Ovary (tissue), 7 donors: ENCODE measurements at regions not wholly inside any gene's neighbourhood (a gene's known extent, or its start where the extent isn't known, plus 50 kb on each side); places are given as distances from the start of the nearest gene placed in this dataset.

Source experiments
- DNase-seq, 5 donors: peaks; one replicate each; pipeline ENCODE4 v3.0.0-alpha.2; 2019 to 2020
- H3K27ac ChIP-seq, 2 donors: fragments of 200-600 bp; one replicate each; pipeline versions ENCODE4 v1.5.1 to v1.8.0; 2019 to 2022
- H3K27me3 ChIP-seq: fragments of 200-600 bp; one replicate; pipeline ENCODE4 v1.8.0; 2022
- H3K36me3 ChIP-seq: fragments of 200-600 bp; sonication (generic); one replicate; pipeline ENCODE4 v1.5.1; 2019
- H3K4me1 ChIP-seq: one replicate; pipeline ENCODE4 v1.8.1; 2013; ENCODE audit warnings: mild to moderate bottlenecking, moderate library complexity; ENCODE audit not compliant: insufficient read depth
- H3K4me3 ChIP-seq: fragments of 200-600 bp; sonication (generic); one replicate; pipeline ENCODE4 v1.5.1; 2017
- H3K9me3 ChIP-seq, 2 donors: fragments of 200-600 bp in 1 of 2; sonication (generic) in 1 of 2; one replicate each; pipeline versions ENCODE4 v1.5.1 to v1.8.1; 2013 to 2019; ENCODE audit warnings: mild to moderate bottlenecking in 1 of 2, moderate library complexity in 1 of 2
- CTCF ChIP-seq, 3 donors: fragments of 450-650 bp in 2 of 3; fragments of 200-600 bp in 1 of 3; IDR thresholded peaks; one replicate each; pipeline versions ENCODE4 v1.5.1 to v1.8.0; 2016 to 2022; ENCODE audit warnings: antibody characterized with exemption in 3 of 3, mild to moderate bottlenecking in 1 of 3
- EP300 ChIP-seq: sonication (generic); formaldehyde crosslinking; IDR thresholded peaks from one replicate; pipeline ENCODE4 v1.6.1; 2017; ENCODE audit warnings: antibody characterized with exemption
- POLR2A ChIP-seq: fragments of 450-650 bp; IDR thresholded peaks from one replicate; pipeline ENCODE4 v1.6.1; 2017; ENCODE audit warnings: antibody characterized with exemption, mild to moderate bottlenecking, moderate library complexity
- WGBS, 3 donors: extraction: QIAGEN DNeasy Blood & Tissue Kit in 1 of 3; methylation state at CpG; one replicate each; pipeline versions ENCODE4 v1.1.5 to v1.1.7; 2013 to 2017; 5-methylcytosine and 5-hydroxymethylcytosine counted together
- intact Hi-C, 4 donors: fragments of 100-400 bp; cut with DNase I; formaldehyde crosslinking; loops; one replicate each; pipeline versions ENCODE4 v1.11.0 to v1.15.1; 2022 to 2023
- donor health status: DM: no; HTN: no; CAD: no; lungs with moderate emphysema.
- donor health status: DM: no; HTN: no; CAD: no.
- donor health status: Bipolar disorder and iron deficiency.
- donor health status: DM: no; HTN: no; CAD: no.
- donor health status: DM: yes; HTN: yes; CAD: no.

GRCh38 chr5:40292006-40292405 is 387.7 kb upstream of the PTGER4 start:
- DNase-seq: no peak
- WGBS, 3 donors: 82 to 91% (median 84%) methylated on average over 3 of the region's 3 CpGs
- Histone ChIP-seq H3K4me1 (no peaks in the 10 kb centered on the region), H3K27me3 (no peaks in the 10 kb centered on the region), H3K36me3 (no peaks in the 10 kb centered on the region), H3K4me3 (no peak overlapping the region), H3K9me3 (no peaks in the 10 kb centered on the region), H3K27ac (no peak overlapping the region)
- intact Hi-C loops: no loop called here
- TF ChIP-seq POLR2A: no peak
- TF ChIP-seq CTCF (IDR thresholded peaks at IDR 0.05): no peak
- TF ChIP-seq EP300: no peak

GRCh38 chr5:40291338-40291737 is 388.4 kb upstream of the PTGER4 start:
- no peaks in the 10 kb centered on the region for H3K27me3 ChIP-seq
- H3K9me3 ChIP-seq: no peaks in the 10 kb centered on the region
- H3K27ac ChIP-seq: no peak overlapping the region
- H3K4me1 ChIP-seq: no peaks in the 10 kb centered on the region
- intact Hi-C loops: no loop called here
- H3K4me3 ChIP-seq: no peak overlapping the region
- 64 to 83% (median 73%) methylated on average over 2 of the region's 2 CpGs for WGBS, 3 donors
- DNase-seq: no peak
- TF ChIP-seq CTCF (IDR thresholded peaks at IDR 0.05) (no peak), EP300 (no peak), POLR2A (no peak)
- H3K36me3 ChIP-seq: no peaks in the 10 kb centered on the region

DNA sequence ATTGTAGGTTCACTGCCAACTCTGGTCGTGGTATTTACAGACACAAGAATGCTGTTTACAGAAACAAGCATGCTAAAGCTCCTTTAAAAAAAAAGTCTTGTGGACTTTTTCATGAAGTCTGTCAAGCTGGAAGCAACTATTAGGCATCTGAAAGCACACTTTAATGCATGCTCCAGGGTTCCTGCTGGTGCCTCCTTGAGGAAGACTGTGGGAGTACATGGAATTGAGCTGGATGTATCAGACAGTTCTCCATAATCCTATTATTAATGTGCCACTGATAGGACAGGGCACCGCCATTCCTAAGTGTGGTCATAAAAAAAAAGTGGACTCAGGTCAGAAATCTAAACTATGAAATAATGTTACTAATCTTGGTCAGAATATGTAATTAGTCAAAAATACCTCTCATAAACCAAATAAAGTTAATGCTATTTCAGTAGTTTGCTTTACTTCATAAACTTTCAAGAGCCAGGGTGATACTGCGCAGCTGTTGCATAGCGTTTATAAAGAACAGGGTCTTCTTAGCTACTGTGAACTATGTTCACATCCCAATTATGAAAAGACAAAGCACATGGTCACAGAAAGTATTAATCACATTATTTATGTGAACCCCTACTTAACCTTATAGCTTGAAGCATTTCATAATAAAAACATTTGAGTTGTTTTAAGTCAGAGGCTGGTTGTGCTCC is 390.8 kb upstream of the PTGER4 start:
- 19 to 29% (median 27%) methylated on average over 4 of the region's 4 CpGs for WGBS, 3 donors
- intact Hi-C loops: no loop called here
- TF ChIP-seq POLR2A (no peak), CTCF (IDR thresholded peaks at IDR 0.05) (no peak), EP300 (no peak)
- no peaks in the 10 kb centered on the region for H3K27me3 ChIP-seq
- H3K4me1 ChIP-seq: no peaks in the 10 kb centered on the region
- no peak overlapping the region for H3K27ac ChIP-seq
- no peak for DNase-seq
- H3K4me3 ChIP-seq: no peak overlapping the region
- H3K9me3 ChIP-seq: no peaks in the 10 kb centered on the region
- no peaks in the 10 kb centered on the region for H3K36me3 ChIP-seq

- WGBS, 3 donors: 45 to 72% (median 68%) methylated on average over 3 of the region's 3 CpGs
- Histone ChIP-seq H3K36me3 (no peaks in the 10 kb centered on the region), H3K27ac (no peak overlapping the region), H3K4me1 (no peaks in the 10 kb centered on the region), H3K4me3 (no peak overlapping the region), H3K27me3 (no peaks in the 10 kb centered on the region), H3K9me3 (no peaks in the 10 kb centered on the region)
- intact Hi-C loops: no loop called here
- DNase-seq: no peak
- TF ChIP-seq POLR2A (no peak), CTCF (IDR thresholded peaks at IDR 0.05) (no peak), EP300 (no peak)
Observed at GRCh38 chr5:40284863-40285262, 394.9 kb upstream of the PTGER4 start.
